BJ (cell line): ENCODE measurements at regions not wholly inside any gene's neighbourhood (a gene's known extent, or its start where the extent isn't known, plus 50 kb on each side); places are given as distances from the start of the nearest gene placed in this dataset. TPM values are rescaled to one million over a fixed set of nuclear protein-coding genes. Genes with fewer than 3 reads are reported as not detected.

ENCODE experiments used
- CTCF ChIA-PET: fragments of 350-600 bp; formaldehyde crosslinking; extraction: SDS; loops from one replicate; lab custom pipeline; 2021; ENCODE audit warnings: antibody characterized with exemption, inconsistent platforms; lab: Yijun Ruan, JAX
- POLR2A ChIA-PET: fragments of 300-600 bp; sonication (Branson Sonifier 250); formaldehyde crosslinking; extraction: SDS; loops from one replicate; lab custom pipeline; 2021; ENCODE audit warnings: antibody characterized with exemption; lab: Charles Lee
- DNase-seq: peaks from one replicate; pipeline ENCODE4 v3.0.0-alpha.2; 2011; ENCODE audit warnings: low read depth
- H3K27me3 ChIP-seq: 2 replicates; pipeline ENCODE4 v1.6.0; 2011; ENCODE audit warnings: low read length; ENCODE audit not compliant: control insufficient read depth, insufficient read depth
- H3K36me3 ChIP-seq: 2 replicates; pipeline ENCODE4 v1.5.1; 2011; ENCODE audit warnings: low read length; ENCODE audit not compliant: control insufficient read depth, insufficient read depth
- H3K4me3 ChIP-seq: 2 replicates; pipeline ENCODE4 v1.5.1; 2011; ENCODE audit warnings: low read depth, mild to moderate bottlenecking, control low read depth, low read length
- small RNA-seq: library from RNA; depleted of rRNA; stranded (forward); fragments of <200 nt; gene quantifications from one replicate; pipeline ENCODE3, GENCODE V24; 2012; ENCODE audit warnings: low replicate concordance, low read depth; ENCODE audit not compliant: insufficient read length
- TF ChIP-seq, protein P1 (sequence below): IDR thresholded peaks from 2 replicates; pipeline ENCODE4 v1.5.1; 2011; ENCODE audit warnings: low read depth, mild to moderate bottlenecking, control low read depth, inconsistent platforms, low read length, moderate library complexity; ENCODE audit not compliant: insufficient read depth

DNA sequence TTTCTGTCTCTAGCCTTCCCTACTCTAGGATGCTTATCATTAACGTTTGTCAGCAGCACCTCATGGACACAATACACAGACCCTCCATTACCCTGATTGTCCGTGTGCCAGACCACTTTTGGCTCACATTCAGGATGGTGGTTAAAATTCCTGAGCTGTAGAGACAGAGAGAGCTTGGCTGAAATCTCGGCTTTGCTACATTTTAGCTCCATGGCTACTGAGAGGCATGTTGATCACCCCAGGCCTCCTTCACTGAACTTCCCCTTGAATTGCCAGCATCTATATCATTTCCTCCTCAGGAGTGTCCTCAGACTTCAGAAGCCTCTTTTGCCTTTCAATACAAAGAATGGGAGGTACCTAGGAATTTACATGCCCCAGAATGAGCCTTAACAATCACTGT is 104.7 kb upstream of the ISL1 start:
- no peak for DNase-seq
- H3K27me3 ChIP-seq = no peaks in the 10 kb centered on the region
- ChIA-PET POLR2A (no interaction called here), CTCF (no interaction called here)
- H3K36me3 ChIP-seq = no peaks in the 10 kb centered on the region
- no peak overlapping the region for H3K4me3 ChIP-seq
- TF ChIP-seq, protein P1, sequence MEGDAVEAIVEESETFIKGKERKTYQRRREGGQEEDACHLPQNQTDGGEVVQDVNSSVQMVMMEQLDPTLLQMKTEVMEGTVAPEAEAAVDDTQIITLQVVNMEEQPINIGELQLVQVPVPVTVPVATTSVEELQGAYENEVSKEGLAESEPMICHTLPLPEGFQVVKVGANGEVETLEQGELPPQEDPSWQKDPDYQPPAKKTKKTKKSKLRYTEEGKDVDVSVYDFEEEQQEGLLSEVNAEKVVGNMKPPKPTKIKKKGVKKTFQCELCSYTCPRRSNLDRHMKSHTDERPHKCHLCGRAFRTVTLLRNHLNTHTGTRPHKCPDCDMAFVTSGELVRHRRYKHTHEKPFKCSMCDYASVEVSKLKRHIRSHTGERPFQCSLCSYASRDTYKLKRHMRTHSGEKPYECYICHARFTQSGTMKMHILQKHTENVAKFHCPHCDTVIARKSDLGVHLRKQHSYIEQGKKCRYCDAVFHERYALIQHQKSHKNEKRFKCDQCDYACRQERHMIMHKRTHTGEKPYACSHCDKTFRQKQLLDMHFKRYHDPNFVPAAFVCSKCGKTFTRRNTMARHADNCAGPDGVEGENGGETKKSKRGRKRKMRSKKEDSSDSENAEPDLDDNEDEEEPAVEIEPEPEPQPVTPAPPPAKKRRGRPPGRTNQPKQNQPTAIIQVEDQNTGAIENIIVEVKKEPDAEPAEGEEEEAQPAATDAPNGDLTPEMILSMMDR = no peak

DNA sequence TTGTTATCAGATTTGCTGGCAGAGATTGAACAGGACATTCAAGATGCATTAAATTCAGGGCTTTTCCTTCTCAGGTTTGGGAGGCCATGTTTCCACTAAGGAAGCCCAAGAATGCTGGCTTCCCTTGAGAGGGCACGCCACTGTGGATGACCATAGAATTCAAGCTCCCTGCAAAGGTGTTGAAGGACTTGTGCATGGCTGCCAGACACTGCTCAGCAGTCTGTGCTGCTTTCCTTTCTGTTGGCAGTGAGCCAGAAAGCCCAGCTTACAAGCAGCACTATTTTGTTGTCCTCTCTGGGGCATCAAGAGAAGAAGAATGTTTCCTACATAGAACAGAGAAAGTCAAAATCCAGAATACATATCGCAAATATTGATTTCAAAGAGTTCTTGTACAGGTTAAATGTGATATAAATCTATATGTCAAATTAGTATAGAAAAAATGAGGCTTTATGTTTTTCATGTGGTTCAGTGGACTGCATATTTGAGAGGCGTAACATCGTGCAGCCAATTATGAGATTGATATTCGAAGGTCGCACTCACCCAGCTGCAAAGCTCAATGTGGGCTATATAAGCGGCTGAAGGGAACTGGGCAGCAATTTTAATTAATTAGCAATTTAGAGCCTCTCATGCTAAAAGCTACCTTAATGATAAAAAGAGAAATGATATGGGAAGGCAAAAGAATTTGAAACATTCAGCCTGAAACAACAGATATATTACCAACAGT is 103.1 kb upstream of the ISL1 start:
- CTCF ChIA-PET = no interaction called here
- no peak overlapping the region for H3K4me3 ChIP-seq

DNA sequence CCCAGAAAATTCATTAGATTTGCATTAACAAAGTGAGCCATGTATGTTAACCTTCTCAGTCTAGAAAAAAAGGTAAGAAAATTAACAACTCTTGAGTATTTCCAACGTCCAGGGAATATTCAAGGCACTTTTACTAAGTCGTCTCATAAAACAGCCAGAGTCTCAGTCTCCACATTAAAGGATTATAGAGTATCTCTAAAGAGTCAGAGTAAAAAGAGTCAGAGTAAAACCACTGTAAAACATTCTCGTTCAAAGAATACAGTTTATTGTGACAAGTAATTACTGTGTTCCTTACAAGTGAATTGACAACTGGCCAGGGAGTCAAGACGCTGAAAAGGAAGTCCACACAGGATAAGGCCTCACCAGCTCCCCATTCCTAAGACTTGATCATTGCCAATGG is 97.2 kb upstream of the ISL1 start:
- POLR2A ChIA-PET = no interaction called here
- TF ChIP-seq, protein P1 = no peak
- CTCF ChIA-PET = no interaction called here
- no peaks in the 10 kb centered on the region for H3K36me3 ChIP-seq
- no peak overlapping the region for H3K4me3 ChIP-seq
- H3K27me3 ChIP-seq = no peaks in the 10 kb centered on the region
- no peak for DNase-seq

More for the DNA sequence above, 103.1 kb upstream of the ISL1 start:
- TF ChIP-seq, protein P1 = no peak
- H3K36me3 ChIP-seq = no peaks in the 10 kb centered on the region
- POLR2A ChIA-PET = no interaction called here
- H3K27me3 ChIP-seq = no peaks in the 10 kb centered on the region
- no peak for DNase-seq

DNA sequence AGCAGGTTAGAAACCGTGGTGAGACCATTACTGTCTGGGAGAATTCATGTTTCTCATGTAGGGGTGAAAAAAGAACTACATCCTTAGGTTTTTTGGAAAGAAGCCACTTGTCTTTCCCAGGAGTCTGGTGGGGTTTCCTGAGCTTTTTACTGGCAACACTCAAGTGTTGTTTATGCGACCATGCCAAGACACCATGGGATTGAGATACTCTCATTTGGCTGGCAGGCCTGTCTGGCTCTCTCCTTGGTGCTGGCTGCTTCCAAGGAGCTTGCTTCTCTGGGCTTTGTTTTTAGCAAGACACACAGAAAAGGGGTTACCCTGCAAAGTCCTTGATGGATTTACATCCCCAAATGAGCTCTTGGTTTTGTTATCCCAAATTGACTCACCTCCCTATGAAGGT is 80.9 kb upstream of the ISL1 start:
- TF ChIP-seq, protein P1 = no peak
- no peak for DNase-seq
- POLR2A ChIA-PET = no interaction called here
- H3K36me3 ChIP-seq = no peaks in the 10 kb centered on the region
- CTCF ChIA-PET = no interaction called here
- no peak overlapping the region for H3K4me3 ChIP-seq
- no peaks in the 10 kb centered on the region for H3K27me3 ChIP-seq

DNA sequence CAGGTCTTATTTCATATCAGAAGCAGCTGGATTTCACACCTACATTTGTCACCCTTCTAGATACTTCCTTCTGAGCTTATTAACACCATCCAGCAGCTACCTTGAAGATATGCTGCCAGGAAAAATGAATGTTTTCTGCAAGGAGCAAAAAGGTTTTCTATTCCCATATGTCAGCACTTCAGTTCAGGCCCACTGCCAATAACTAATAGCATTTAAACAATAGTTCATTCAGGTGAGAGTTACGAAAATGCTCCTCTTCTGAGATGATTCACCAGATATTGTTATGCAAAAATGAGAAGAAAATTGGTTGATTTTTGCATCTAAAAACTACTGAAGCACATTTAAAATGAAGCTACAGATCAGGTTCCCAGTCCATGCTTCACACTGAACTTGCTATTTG is 56.4 kb upstream of the ISL1 start:
- DNase-seq = no peak
- ChIA-PET POLR2A (no interaction called here), CTCF (no interaction called here)
- H3K27me3 ChIP-seq = no peaks in the 10 kb centered on the region
- no peak overlapping the region for H3K4me3 ChIP-seq
- no peaks in the 10 kb centered on the region for H3K36me3 ChIP-seq
- TF ChIP-seq, protein P1 = no peak

Small RNAs in the stretch of these regions (small RNA-seq; reads per million reads assigned to genes)
- gene AC022441.3 (not detected), gene RNU6-1296P (not detected), gene RNU6-480P (not detected)
